HUES48 (cell line): ENCODE measurements at regions not wholly inside any gene's neighbourhood (a gene's known extent, or its start where the extent isn't known, plus 50 kb on each side); places are given as distances from the start of the nearest gene placed in this dataset.
"Not testable (repeated sequence)": the region's sequence is repeated elsewhere in the genome, so short reads cannot be mapped to it uniquely, and the experiment has no call there.

Source experiments
- H3K27ac ChIP-seq: one replicate; pipeline ENCODE4 v1.7.0; 2013; ENCODE audit warnings: low read depth, low read length, inconsistent platforms
- H3K27me3 ChIP-seq: 2 replicates; pipeline ENCODE4 v1.6.1; 2013; ENCODE audit warnings: mild to moderate bottlenecking, low read length; ENCODE audit not compliant: control insufficient read depth, insufficient read depth
- H3K36me3 ChIP-seq: 2 replicates; pipeline ENCODE4 v1.6.1; 2013; ENCODE audit warnings: low read length; ENCODE audit not compliant: control insufficient read depth, insufficient read depth
- H3K4me1 ChIP-seq: 2 replicates; pipeline ENCODE4 v1.6.1; 2013; ENCODE audit warnings: mild to moderate bottlenecking, low read length; ENCODE audit not compliant: control insufficient read depth, insufficient read depth
- H3K4me3 ChIP-seq: 2 replicates; pipeline ENCODE4 v1.5.1; 2013; ENCODE audit warnings: mild to moderate bottlenecking, low read depth, low read length
- H3K9ac ChIP-seq: 2 replicates; pipeline ENCODE4 v1.6.1; 2013; ENCODE audit warnings: mild to moderate bottlenecking, low read depth, low read length, moderate library complexity
- H3K9me3 ChIP-seq: 2 replicates; pipeline ENCODE4 v1.6.1; 2013; ENCODE audit warnings: low read length; ENCODE audit not compliant: control insufficient read depth, insufficient read depth

DNA sequence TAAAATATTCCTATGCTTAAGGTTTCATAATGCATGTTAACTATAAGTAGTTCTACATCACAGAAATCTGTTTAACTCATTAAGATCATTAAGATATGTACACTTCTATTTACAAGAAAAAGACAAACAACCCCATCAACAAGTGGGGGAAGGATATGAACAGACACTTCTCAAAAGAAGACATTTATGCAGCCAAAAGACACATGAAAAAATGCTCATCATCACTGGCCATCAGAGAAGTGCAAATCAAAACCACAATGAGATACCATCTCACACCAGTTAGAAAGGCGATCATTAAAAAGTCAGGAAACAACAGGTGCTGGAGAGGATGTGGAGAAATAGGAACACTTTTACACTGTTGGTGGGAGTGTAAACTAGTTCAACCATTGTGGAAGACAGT is 1084.3 kb downstream of the GATA3 start:
- H3K9me3 ChIP-seq, H3K27ac ChIP-seq, H3K36me3 ChIP-seq, H3K4me1 ChIP-seq, H3K27me3 ChIP-seq, H3K9ac ChIP-seq, H3K4me3 ChIP-seq: not testable (repeated sequence)

DNA sequence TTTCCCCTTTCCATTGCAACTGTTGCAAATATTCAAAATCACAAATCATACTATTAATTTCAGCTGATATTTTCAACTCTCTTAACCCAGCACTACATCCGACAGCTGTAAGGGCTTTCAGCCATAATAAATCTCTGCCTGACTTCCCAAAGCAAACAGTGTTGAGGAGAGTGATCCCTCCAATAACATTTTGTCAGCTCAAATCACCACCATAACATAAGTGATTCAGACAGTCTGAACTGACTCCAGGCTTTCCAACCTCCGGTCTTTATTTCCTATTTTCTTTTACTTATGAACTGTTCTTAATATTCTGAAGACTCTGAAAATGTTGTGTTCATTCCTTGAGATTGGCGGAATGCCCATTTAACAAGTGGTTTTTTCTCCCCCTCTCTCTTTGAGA is 1085.9 kb downstream of the GATA3 start:
- no peak overlapping the region for H3K4me3 ChIP-seq

GRCh38 chr10:9147475-9147874 is 1093.0 kb downstream of the GATA3 start:
- no peaks in the 10 kb centered on the region for H3K4me1 ChIP-seq
- H3K9ac ChIP-seq, result no peak overlapping the region
- no peak overlapping the region for H3K27ac ChIP-seq
- no peaks in the 10 kb centered on the region for H3K36me3 ChIP-seq
- H3K27me3 ChIP-seq, result no peaks in the 10 kb centered on the region
- no peaks in the 10 kb centered on the region for H3K9me3 ChIP-seq
- no peak overlapping the region for H3K4me3 ChIP-seq

More for the DNA sequence above, 1085.9 kb downstream of the GATA3 start:
- Histone ChIP-seq H3K27me3 (no peaks in the 10 kb centered on the region), H3K9ac (no peak overlapping the region), H3K4me1 (no peaks in the 10 kb centered on the region), H3K9me3 (no peaks in the 10 kb centered on the region), H3K27ac (no peak overlapping the region), H3K36me3 (no peaks in the 10 kb centered on the region)

DNA sequence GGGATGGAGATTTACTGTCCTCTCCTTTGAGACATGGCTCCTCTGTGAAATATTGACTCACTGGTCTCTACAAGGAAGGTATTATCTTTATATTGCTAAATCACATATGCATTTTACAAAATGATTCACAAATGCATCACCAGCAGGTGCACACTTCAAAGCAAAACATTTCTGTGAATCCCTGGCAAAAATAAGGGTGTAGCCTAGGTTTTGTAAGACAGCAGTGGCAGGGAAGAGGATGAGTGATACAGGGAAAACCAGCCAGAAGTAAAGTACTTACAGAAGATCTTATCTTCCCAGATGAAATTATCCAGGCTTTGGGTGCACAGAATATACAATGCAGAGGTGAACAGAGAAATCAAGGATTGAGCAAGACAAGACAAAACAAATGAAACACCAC is 1094.6 kb downstream of the GATA3 start:
- H3K36me3 ChIP-seq, result no peaks in the 10 kb centered on the region
- no peaks in the 10 kb centered on the region for H3K27me3 ChIP-seq
- H3K27ac ChIP-seq, result no peak overlapping the region
- no peaks in the 10 kb centered on the region for H3K9me3 ChIP-seq
- no peak overlapping the region for H3K9ac ChIP-seq
- no peaks in the 10 kb centered on the region for H3K4me1 ChIP-seq
- H3K4me3 ChIP-seq, result no peak overlapping the region

GRCh38 chr10:9153057-9153456 is 1098.6 kb downstream of the GATA3 start:
- not testable (repeated sequence) for H3K36me3 ChIP-seq, H3K4me1 ChIP-seq, H3K27me3 ChIP-seq, H3K4me3 ChIP-seq, H3K9me3 ChIP-seq, H3K9ac ChIP-seq, H3K27ac ChIP-seq

- H3K4me1 ChIP-seq, result no peaks in the 10 kb centered on the region
- H3K27ac ChIP-seq, result no peak overlapping the region
- H3K36me3 ChIP-seq, result no peaks in the 10 kb centered on the region
- H3K9me3 ChIP-seq, result peaks cover 22% of the 10 kb centered on the region
- H3K27me3 ChIP-seq, result no peaks in the 10 kb centered on the region
- H3K4me3 ChIP-seq, result no peak overlapping the region
- H3K9ac ChIP-seq, result no peak overlapping the region
These were observed 1103.2 kb downstream of the GATA3 start for GRCh38 chr10:9157656-9158055.

DNA sequence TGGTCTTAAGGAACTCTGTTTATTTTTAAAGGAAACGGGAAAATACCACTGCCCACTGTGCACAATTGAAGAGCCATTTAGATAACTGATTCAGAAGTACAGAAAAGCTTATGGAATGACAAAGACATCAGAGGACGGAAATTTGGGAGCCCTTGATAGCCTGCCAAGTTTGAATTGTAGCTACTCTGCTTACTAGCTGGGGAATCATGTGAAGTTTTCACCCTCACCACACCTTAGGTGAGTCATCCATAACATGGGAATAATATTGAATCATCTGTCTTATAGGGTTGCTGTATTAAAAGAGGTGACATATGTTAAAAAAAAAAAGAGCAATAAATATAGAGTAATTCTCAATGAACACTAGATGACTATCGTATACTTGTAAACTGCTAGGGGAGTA is 1104.2 kb downstream of the GATA3 start:
- Histone ChIP-seq H3K4me1 (no peaks in the 10 kb centered on the region), H3K4me3 (no peak overlapping the region), H3K9ac (no peak overlapping the region), H3K27me3 (no peaks in the 10 kb centered on the region), H3K36me3 (no peaks in the 10 kb centered on the region), H3K9me3 (peaks cover 22% of the 10 kb centered on the region), H3K27ac (no peak overlapping the region)

DNA sequence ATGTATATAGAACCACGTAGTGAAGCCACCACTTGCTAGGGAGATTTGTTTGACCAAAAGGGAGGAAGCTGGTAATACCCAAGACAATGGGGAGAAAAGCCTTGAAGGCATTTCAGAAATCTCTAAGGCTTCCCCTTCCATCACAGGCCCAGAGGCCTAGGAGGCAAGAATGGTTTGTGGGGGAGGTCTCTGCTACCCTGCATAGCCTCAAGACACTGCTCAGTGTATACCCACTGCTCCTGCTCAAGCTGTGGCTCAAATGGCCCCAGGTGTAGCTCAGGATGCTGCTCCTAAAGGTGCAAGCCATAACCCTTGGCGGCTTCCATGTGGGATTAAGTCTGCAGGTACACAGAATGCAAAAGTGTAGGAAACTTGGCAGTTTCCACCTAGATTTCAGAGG is 1105.8 kb downstream of the GATA3 start:
- H3K27me3 ChIP-seq, result no peaks in the 10 kb centered on the region
- peaks cover 22% of the 10 kb centered on the region for H3K9me3 ChIP-seq
- no peaks in the 10 kb centered on the region for H3K36me3 ChIP-seq
- no peak overlapping the region for H3K27ac ChIP-seq
- H3K9ac ChIP-seq, result no peak overlapping the region
- H3K4me1 ChIP-seq, result no peaks in the 10 kb centered on the region
- no peak overlapping the region for H3K4me3 ChIP-seq

GRCh38 chr10:9163699-9164098 is 1109.2 kb downstream of the GATA3 start:
- peaks cover 22% of the 10 kb centered on the region for H3K9me3 ChIP-seq
- H3K4me3 ChIP-seq, result no peak overlapping the region
- H3K27ac ChIP-seq, result no peak overlapping the region
- H3K36me3 ChIP-seq, result no peaks in the 10 kb centered on the region
- H3K27me3 ChIP-seq, result no peaks in the 10 kb centered on the region
- no peaks in the 10 kb centered on the region for H3K4me1 ChIP-seq
- no peak overlapping the region for H3K9ac ChIP-seq

GRCh38 chr10:9166770-9167169 is 1112.3 kb downstream of the GATA3 start:
- no peak overlapping the region for H3K27ac ChIP-seq

DNA sequence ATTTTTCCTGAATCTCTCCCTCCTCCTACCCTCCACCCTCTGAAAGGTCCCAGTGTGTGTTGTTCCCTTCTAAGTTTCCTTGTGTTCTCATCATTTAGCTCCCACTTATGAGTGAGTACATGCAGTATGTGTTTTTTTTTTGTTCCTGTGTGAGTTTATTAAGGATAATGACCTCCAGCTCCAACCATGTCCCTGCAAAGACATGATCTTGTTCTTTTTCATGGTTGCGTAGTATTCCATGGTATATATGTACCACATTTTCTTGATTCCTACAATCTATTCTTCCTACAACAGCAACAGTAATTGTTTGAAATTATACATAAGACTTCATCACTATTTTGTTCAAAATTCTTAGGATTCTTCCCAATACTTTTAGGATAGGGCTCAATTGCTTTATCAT is 1117.8 kb downstream of the GATA3 start:
- Histone ChIP-seq H3K4me1 (no peaks in the 10 kb centered on the region), H3K9ac (no peak overlapping the region), H3K27me3 (no peaks in the 10 kb centered on the region), H3K4me3 (no peak overlapping the region), H3K27ac (no peak overlapping the region), H3K36me3 (no peaks in the 10 kb centered on the region), H3K9me3 (peaks cover 3% of the 10 kb centered on the region; the same call in 1 of the 2 replicates)

More at GRCh38 chr10:9166770-9167169, 1112.3 kb downstream of the GATA3 start:
- H3K9ac ChIP-seq, result no peak overlapping the region
- no peaks in the 10 kb centered on the region for H3K4me1 ChIP-seq
- no peak overlapping the region for H3K4me3 ChIP-seq
- no peaks in the 10 kb centered on the region for H3K36me3 ChIP-seq
- peaks cover 6% of the 10 kb centered on the region; the same call in 1 of the 2 replicates for H3K9me3 ChIP-seq
- no peaks in the 10 kb centered on the region for H3K27me3 ChIP-seq

DNA sequence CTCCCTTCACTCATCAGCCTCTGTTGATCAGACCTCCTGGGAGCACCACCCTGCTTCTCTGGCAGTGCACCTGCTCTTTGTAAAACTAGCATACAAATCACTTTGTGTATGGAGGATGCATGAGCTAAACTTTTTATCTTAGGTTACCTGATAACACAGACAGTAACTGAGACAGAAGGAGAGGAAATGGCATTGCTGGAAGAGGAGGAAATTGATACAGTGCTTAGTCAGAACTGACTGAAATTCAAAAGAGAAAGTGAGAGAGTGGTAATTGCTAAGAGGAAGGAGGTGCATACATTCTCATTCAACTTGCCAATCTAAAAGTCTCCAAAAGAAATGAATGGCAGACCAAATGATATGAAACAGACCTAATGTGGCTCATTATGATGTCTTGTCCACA is 1120.7 kb downstream of the GATA3 start:
- Histone ChIP-seq H3K36me3 (no peaks in the 10 kb centered on the region), H3K9ac (no peak overlapping the region), H3K4me3 (no peak overlapping the region), H3K4me1 (no peaks in the 10 kb centered on the region), H3K27ac (no peak overlapping the region), H3K27me3 (no peaks in the 10 kb centered on the region), H3K9me3 (peaks cover 3% of the 10 kb centered on the region; the same call in 1 of the 2 replicates)
